ENCODE measurements at regions not wholly inside any gene's neighbourhood (a gene's known extent, or its start where the extent isn't known, plus 50 kb on each side); places are given as distances from the start of the nearest gene placed in this dataset.

GRCh38 chr6:81373414-81373813 is 379.1 kb downstream of the TENT5A start:
- H3K27me3 ChIP-seq (ENCODE audit: insufficient read depth, low read depth, low read length): no peaks in the 10 kb centered on the region
- no peaks in the 10 kb centered on the region for H3K36me3 ChIP-seq (ENCODE audit: insufficient read depth, low read length)
- H3K27ac ChIP-seq (ENCODE audit: low read length): no peak overlapping the region
- no peaks in the 10 kb centered on the region for H4K20me1 ChIP-seq (ENCODE audit: insufficient read depth)
- no peaks in the 10 kb centered on the region for H3K79me2 ChIP-seq (replicated peaks; ENCODE audit: insufficient read depth, low read length)
- H3K9me2 ChIP-seq (ENCODE audit: insufficient read depth, low read length): no peaks in the 10 kb centered on the region
- TF ChIP-seq TAF1 (IDR thresholded peaks at IDR 0.05; ENCODE audit: low read depth): no peak
- no peak for TF ChIP-seq REST (IDR thresholded peaks at IDR 0.05; ENCODE audit: borderline replicate concordance)
- TF ChIP-seq RAD21 (conservative IDR thresholded peaks at IDR 0.05): no peak
- no peak for TF ChIP-seq SMC3 (conservative IDR thresholded peaks at IDR 0.05; ENCODE audit: poor library complexity)
- no peak for TF ChIP-seq MXI1 (conservative IDR thresholded peaks at IDR 0.05; ENCODE audit: poor library complexity, severe bottlenecking)
- TF ChIP-seq POLR2AphosphoS5 (IDR thresholded peaks at IDR 0.05): no peak
- no peak for TF ChIP-seq EZH2 (IDR thresholded peaks at IDR 0.05; ENCODE audit: borderline replicate concordance, insufficient read depth, low read length, poor library complexity, severe bottlenecking)
- TF ChIP-seq CTCF (IDR thresholded peaks at IDR 0.05; ENCODE audit: poor library complexity, severe bottlenecking): no peak
- TF ChIP-seq EP300 (conservative IDR thresholded peaks at IDR 0.05; ENCODE audit: poor library complexity, severe bottlenecking): no peak
- H3K9me3 ChIP-seq (ENCODE audit: low read length): no peaks in the 10 kb centered on the region
- H3F3A ChIP-seq (ENCODE audit: insufficient read depth, low read length, poor library complexity, severe bottlenecking): no peaks in the 10 kb centered on the region
- no peak overlapping the region for H3K9ac ChIP-seq (ENCODE audit: low read length)
- no peak overlapping the region for H2AFZ ChIP-seq (ENCODE audit: low read depth, low read length)
- no peak overlapping the region for H3K4me3 ChIP-seq (ENCODE audit: low read length)
- no peak overlapping the region for H3K4me2 ChIP-seq (ENCODE audit: low read length)

- Histone ChIP-seq H2AFZ (ENCODE audit: low read depth, low read length) (no peak overlapping the region), H3K36me3 (ENCODE audit: insufficient read depth, low read length) (no peaks in the 10 kb centered on the region), H3K4me2 (ENCODE audit: low read length) (no peak overlapping the region), H3K4me3 (ENCODE audit: low read length) (no peak overlapping the region), H3K9ac (ENCODE audit: low read length) (no peak overlapping the region), H3K79me2 (replicated peaks; ENCODE audit: insufficient read depth, low read length) (no peaks in the 10 kb centered on the region), H4K20me1 (ENCODE audit: insufficient read depth) (no peaks in the 10 kb centered on the region), H3K9me3 (ENCODE audit: low read length) (no peaks in the 10 kb centered on the region), H3F3A (ENCODE audit: insufficient read depth, low read length, poor library complexity, severe bottlenecking) (no peaks in the 10 kb centered on the region), H3K27me3 (ENCODE audit: insufficient read depth, low read depth, low read length) (no peaks in the 10 kb centered on the region), H3K9me2 (ENCODE audit: insufficient read depth, low read length) (no peaks in the 10 kb centered on the region), H3K27ac (ENCODE audit: low read length) (no peak overlapping the region)
- no peak for TF ChIP-seq MXI1 (conservative IDR thresholded peaks at IDR 0.05; ENCODE audit: poor library complexity, severe bottlenecking)
- TF ChIP-seq EP300 (conservative IDR thresholded peaks at IDR 0.05; ENCODE audit: poor library complexity, severe bottlenecking): no peak
- TF ChIP-seq TAF1 (IDR thresholded peaks at IDR 0.05; ENCODE audit: low read depth): no peak
- TF ChIP-seq SMC3 (conservative IDR thresholded peaks at IDR 0.05; ENCODE audit: poor library complexity): no peak
- TF ChIP-seq REST (IDR thresholded peaks at IDR 0.05; ENCODE audit: borderline replicate concordance): no peak
- no peak for TF ChIP-seq POLR2AphosphoS5 (IDR thresholded peaks at IDR 0.05)
- TF ChIP-seq RAD21 (conservative IDR thresholded peaks at IDR 0.05): no peak
- TF ChIP-seq EZH2 (IDR thresholded peaks at IDR 0.05; ENCODE audit: borderline replicate concordance, insufficient read depth, low read length, poor library complexity, severe bottlenecking): no peak
- TF ChIP-seq CTCF (IDR thresholded peaks at IDR 0.05; ENCODE audit: poor library complexity, severe bottlenecking): no peak
Measured at GRCh38 chr6:81371930-81372329, 380.6 kb downstream of the TENT5A start.
